Gastrocnemius medialis (tissue), 4 donors: ENCODE measurements at regions not wholly inside any gene's neighbourhood (a gene's known extent, or its start where the extent isn't known, plus 50 kb on each side); places are given as distances from the start of the nearest gene placed in this dataset.

Experiments
- CTCF ChIP-seq, 5 experiments: fragments of 450-650 bp in 3 of 5; fragments of 200-600 bp in 2 of 5; sonication (generic) in 2 of 5; IDR thresholded peaks in 4 of 5; conservative IDR thresholded peaks in 1 of 5; 1 replicate in 4 of 5; 2 replicates in 1 of 5; pipeline ENCODE4 v1.5.1; 2016 to 2019; ENCODE audit warnings: antibody characterized with exemption in 5 of 5, mild to moderate bottlenecking in 3 of 5, moderate library complexity in 3 of 5
- POLR2A ChIP-seq, 2 donors: fragments of 450-650 bp; IDR thresholded peaks; one replicate each; pipeline ENCODE4 v1.6.1; 2017; ENCODE audit warnings: antibody characterized with exemption in 2 of 2, mild to moderate bottlenecking in 2 of 2, moderate library complexity in 2 of 2

GRCh38 chr12:19707948-19708409 lies 268.7 kb downstream of the AEBP2 start:
- TF ChIP-seq CTCF (IDR thresholded peaks at IDR 0.05 in 4 of 5, conservative IDR thresholded peaks at IDR 0.05 in 1 of 5) (no peak), POLR2A (IDR thresholded peaks at IDR 0.05) (no peak)
